ENCODE measurements at regions not wholly inside any gene's neighbourhood (a gene's known extent, or its start where the extent isn't known, plus 50 kb on each side); places are given as distances from the start of the nearest gene placed in this dataset.
"Not testable (repeated sequence)": the region's sequence is repeated elsewhere in the genome, so short reads cannot be mapped to it uniquely, and the experiment has no call there.

- TF ChIP-seq POLR2A (IDR thresholded peaks at IDR 0.05; ENCODE audit: low read depth); EP300 (IDR thresholded peaks at IDR 0.05); CTCF (IDR thresholded peaks at IDR 0.05): not testable (repeated sequence)
Measured at GRCh38 chr13:55582294-55582693, 1558.4 kb upstream of the PRR20A start.

Data from esophagus muscularis mucosa (tissue), 4 donors.